Right lobe of liver (tissue), 6 donors: ENCODE measurements at regions not wholly inside any gene's neighbourhood (a gene's known extent, or its start where the extent isn't known, plus 50 kb on each side); places are given as distances from the start of the nearest gene placed in this dataset.

Experiments
- ATAC-seq, 4 donors: fragments of 200-7000 bp; cut with Tn5 transposase; one replicate each; pipeline ENCODE4 v1.9.1; 2020; ENCODE audit warnings: mild to moderate bottlenecking in 4 of 4, moderate library complexity in 4 of 4
- DNase-seq, 3 donors: peaks; one replicate each; pipeline ENCODE4 v3.0.0-alpha.2; 2020
- H3K27ac ChIP-seq, 3 donors: fragments of 200-600 bp; one replicate each; pipeline ENCODE4 v1.8.0; 2022
- H3K27me3 ChIP-seq, 2 donors: fragments of 200-600 bp; one replicate each; pipeline ENCODE4 v1.8.0; 2022
- H3K36me3 ChIP-seq, 4 donors: fragments of 200-600 bp; sonication (generic) in 1 of 4; one replicate each; pipeline versions ENCODE4 v1.5.1 to v1.8.0; 2017 to 2022; ENCODE audit warnings: control low read depth in 1 of 4
- H3K4me1 ChIP-seq, 4 donors: fragments of 200-600 bp; sonication (generic) in 1 of 4; one replicate each; pipeline versions ENCODE4 v1.5.1 to v1.8.0; 2017 to 2022; ENCODE audit warnings: control low read depth in 1 of 4
- H3K4me3 ChIP-seq, 3 donors: fragments of 200-600 bp; one replicate each; pipeline ENCODE4 v1.8.0; 2022
- H3K9me3 ChIP-seq, 4 donors: fragments of 200-600 bp; sonication (generic) in 1 of 4; one replicate each; pipeline versions ENCODE4 v1.5.1 to v1.8.0; 2017 to 2022; ENCODE audit warnings: control low read depth in 1 of 4
- CTCF ChIP-seq, 4 donors: fragments of 200-600 bp in 3 of 4; fragments of 450-650 bp in 1 of 4; IDR thresholded peaks; one replicate each; pipeline versions ENCODE4 v1.5.1 to v1.8.0; 2016 to 2022; ENCODE audit warnings: antibody characterized with exemption in 4 of 4, mild to moderate bottlenecking in 2 of 4
- POLR2A ChIP-seq: fragments of 450-650 bp; IDR thresholded peaks from one replicate; pipeline ENCODE4 v1.6.1; 2017; ENCODE audit warnings: antibody characterized with exemption, mild to moderate bottlenecking
- WGBS: methylation state at CpG from one replicate; pipeline ENCODE4 v1.1.6; 2018; ENCODE audit warnings: low coverage, low lambda C conversion rate; ENCODE audit not compliant: insufficient coverage; ENCODE audit errors: missing lambda C conversion rate; 5-methylcytosine and 5-hydroxymethylcytosine counted together
- intact Hi-C, 2 donors: fragments of 100-400 bp; cut with DNase I; formaldehyde crosslinking; loops; one replicate each; pipeline versions ENCODE4 v1.11.2 to v1.14.1; 2022
- donor health status: DM: no; HTN: yes; CAD: no.
- donor health status: DM: no; HTN: no; CAD: no.
- donor health status: DM: no; HTN: no; CAD: no.
- donor health status: DM: no; HTN: yes; CAD: no.
- donor health status: DM: no; HTN: yes; CAD: no.

- Histone ChIP-seq H3K9me3 (no peaks in the 10 kb centered on the region), H3K27me3 (no peaks in the 10 kb centered on the region), H3K4me1 (no peaks in the 10 kb centered on the region), H3K27ac (no peak overlapping the region), H3K4me3 (no peak overlapping the region), H3K36me3 (no peaks in the 10 kb centered on the region)
- ATAC-seq (no peak), DNase-seq (no peak)
- WGBS: 38% methylated on average over 4 of the region's 4 CpGs
- TF ChIP-seq POLR2A (no peak), CTCF (IDR thresholded peaks at IDR 0.05) (no peak)
- intact Hi-C loops: no loop called here
These were observed 164.1 kb upstream of the ZSWIM2 start for GRCh38 chr2:187013058-187013457.

- H3K27ac ChIP-seq: no peak overlapping the region
- no peak for TF ChIP-seq POLR2A
- no peak for TF ChIP-seq CTCF (IDR thresholded peaks at IDR 0.05)
- intact Hi-C loops: no loop called here
- no peaks in the 10 kb centered on the region for H3K36me3 ChIP-seq
- DNase-seq (no peak), ATAC-seq (no peak)
- H3K4me3 ChIP-seq: no peak overlapping the region
- WGBS: 67% methylated on average over 3 of the region's 3 CpGs
- H3K9me3 ChIP-seq: no peaks in the 10 kb centered on the region
- no peaks in the 10 kb centered on the region for H3K4me1 ChIP-seq
- no peaks in the 10 kb centered on the region for H3K27me3 ChIP-seq
These were observed 162.3 kb upstream of the ZSWIM2 start for GRCh38 chr2:187011206-187011832.

GRCh38 chr2:187009483-187010239, 160.7 kb upstream of the ZSWIM2 start:
- DNase-seq (no peak), ATAC-seq (no peak)
- no peak for TF ChIP-seq CTCF (IDR thresholded peaks at IDR 0.05)
- TF ChIP-seq POLR2A: no peak
- Histone ChIP-seq H3K4me1 (no peaks in the 10 kb centered on the region), H3K4me3 (no peak overlapping the region), H3K27ac (no peak overlapping the region), H3K27me3 (no peaks in the 10 kb centered on the region), H3K36me3 (no peaks in the 10 kb centered on the region), H3K9me3 (no peaks in the 10 kb centered on the region)
- 32% methylated on average over 2 of the region's 2 CpGs for WGBS
- intact Hi-C loops: no loop called here

- H3K9me3 ChIP-seq: no peaks in the 10 kb centered on the region
- no peak for DNase-seq
- no peak for TF ChIP-seq CTCF (IDR thresholded peaks at IDR 0.05)
- no peak for TF ChIP-seq POLR2A
These were observed 159.1 kb upstream of the ZSWIM2 start for GRCh38 chr2:187008111-187008510.

More at GRCh38 chr2:187008111-187008510, 159.1 kb upstream of the ZSWIM2 start:
- Histone ChIP-seq H3K4me1 (no peaks in the 10 kb centered on the region), H3K36me3 (no peaks in the 10 kb centered on the region), H3K27ac (no peak overlapping the region), H3K27me3 (no peaks in the 10 kb centered on the region), H3K4me3 (no peak overlapping the region)
- ATAC-seq: no peak
- intact Hi-C loops: no loop called here
